ENCODE measurements at regions not wholly inside any gene's neighbourhood (a gene's known extent, or its start where the extent isn't known, plus 50 kb on each side); places are given as distances from the start of the nearest gene placed in this dataset.

DNA sequence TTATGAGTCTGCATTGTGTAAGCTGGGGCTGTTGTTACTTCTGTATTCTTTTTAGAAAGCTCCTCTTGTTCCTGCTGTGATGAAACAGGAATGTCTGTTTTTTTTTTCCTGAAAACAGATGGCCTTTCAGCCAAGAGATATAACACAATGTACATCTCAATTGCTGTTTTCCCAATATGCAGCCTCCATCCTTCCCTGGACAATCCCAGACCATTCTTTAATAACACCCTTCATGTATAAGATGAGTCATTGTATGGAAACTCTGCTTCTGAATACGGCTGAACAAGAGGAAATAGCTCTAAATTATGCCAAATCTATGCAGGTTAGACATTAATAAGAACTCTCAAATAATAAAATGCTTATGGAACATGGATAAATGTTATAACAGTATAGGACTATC is 60.2 kb upstream of the LRRC4C start:
- Histone ChIP-seq H3K27me3 (ENCODE audit: low read depth) (no peaks in the 10 kb centered on the region), H3K27ac (replicated peaks) (no peak overlapping the region), H3K9me3 (replicated peaks) (no peaks in the 10 kb centered on the region), H3K4me1 (no peaks in the 10 kb centered on the region), H3K36me3 (no peaks in the 10 kb centered on the region), H3K4me3 (no peak overlapping the region)
- intact Hi-C loops (cut with micrococcal nuclease), result no loop called here
- DNase-seq, result no peak
- TF ChIP-seq CTCF (IDR thresholded peaks at IDR 0.05; ENCODE audit: borderline replicate concordance), result no peak

DNA sequence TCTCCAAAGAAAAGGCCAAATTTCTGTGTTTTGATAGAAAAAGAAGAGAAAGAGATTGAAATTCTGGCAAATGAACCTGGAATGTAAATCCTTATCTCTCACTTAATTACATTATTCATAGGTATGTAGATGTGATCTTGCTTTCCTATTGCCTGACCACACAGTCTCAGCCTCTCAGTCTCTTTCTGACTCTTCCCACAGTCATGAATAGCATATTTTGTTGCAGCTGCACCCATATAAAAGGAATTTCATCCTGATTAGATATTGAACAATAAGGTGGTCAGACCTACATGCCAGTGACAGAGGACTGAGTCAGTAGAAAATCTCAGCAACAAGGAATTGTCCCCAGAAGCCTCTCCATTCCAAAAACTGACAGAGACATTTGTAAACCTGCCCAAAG is 62.9 kb upstream of the LRRC4C start:
- Histone ChIP-seq H3K4me3 (no peak overlapping the region), H3K9me3 (replicated peaks) (no peaks in the 10 kb centered on the region), H3K4me1 (no peaks in the 10 kb centered on the region), H3K36me3 (no peaks in the 10 kb centered on the region), H3K27ac (replicated peaks) (no peak overlapping the region), H3K27me3 (ENCODE audit: low read depth) (no peaks in the 10 kb centered on the region)
- no peak for DNase-seq
- no peak for TF ChIP-seq CTCF (IDR thresholded peaks at IDR 0.05; ENCODE audit: borderline replicate concordance)
- intact Hi-C loops (cut with micrococcal nuclease), result no loop called here

DNA sequence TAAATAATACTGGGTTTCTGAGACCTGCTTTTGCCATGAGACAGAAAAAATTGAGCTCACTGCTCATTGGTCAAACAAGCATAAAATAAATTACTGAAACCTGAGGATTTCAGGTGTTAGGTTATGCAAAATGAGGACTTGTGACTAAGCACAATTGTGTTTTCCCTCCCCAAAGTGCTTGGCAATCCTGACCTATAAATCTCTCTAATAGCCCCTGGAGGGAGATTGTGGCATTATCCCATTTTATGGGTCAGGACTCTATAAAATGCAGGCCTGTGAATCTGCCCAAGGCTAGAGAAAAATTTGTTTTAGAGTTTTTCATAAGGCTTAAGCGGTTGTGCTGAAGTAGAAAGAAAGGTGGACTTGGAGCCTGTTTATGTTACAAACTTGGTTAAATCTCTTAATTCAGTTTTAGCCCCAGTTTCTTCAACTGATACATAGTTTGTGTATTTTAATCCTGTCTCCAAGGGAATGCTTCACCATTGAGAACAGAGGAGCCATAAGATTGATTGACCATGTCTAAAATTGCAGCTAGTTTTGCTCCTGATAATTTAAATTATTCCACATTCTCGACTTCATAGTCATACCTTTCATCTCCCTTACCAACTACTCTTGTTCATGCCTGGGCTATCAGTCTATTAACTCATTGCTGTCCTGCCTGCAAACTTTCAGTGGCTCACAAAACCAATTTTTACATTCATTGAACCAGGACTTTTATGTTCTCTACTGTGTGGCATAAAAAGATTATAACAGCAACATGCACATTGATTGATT is 63.6 kb upstream of the LRRC4C start:
- intact Hi-C loops (cut with micrococcal nuclease), result no loop called here
- Histone ChIP-seq H3K4me3 (no peak overlapping the region), H3K36me3 (no peaks in the 10 kb centered on the region), H3K9me3 (replicated peaks) (no peaks in the 10 kb centered on the region), H3K27ac (replicated peaks) (no peak overlapping the region), H3K27me3 (ENCODE audit: low read depth) (no peaks in the 10 kb centered on the region), H3K4me1 (no peaks in the 10 kb centered on the region)
- TF ChIP-seq CTCF (IDR thresholded peaks at IDR 0.05; ENCODE audit: borderline replicate concordance), result no peak
- DNase-seq, result no peak

GRCh38 chr11:41527530-41527929 is 68.1 kb upstream of the LRRC4C start:
- intact Hi-C loops (cut with micrococcal nuclease), result no loop called here
- Histone ChIP-seq H3K4me3 (no peak overlapping the region), H3K9me3 (replicated peaks) (no peaks in the 10 kb centered on the region), H3K4me1 (no peaks in the 10 kb centered on the region), H3K36me3 (no peaks in the 10 kb centered on the region), H3K27ac (replicated peaks) (no peak overlapping the region), H3K27me3 (ENCODE audit: low read depth) (no peaks in the 10 kb centered on the region)
- DNase-seq, result no peak
- TF ChIP-seq CTCF (IDR thresholded peaks at IDR 0.05; ENCODE audit: borderline replicate concordance), result no peak

DNA sequence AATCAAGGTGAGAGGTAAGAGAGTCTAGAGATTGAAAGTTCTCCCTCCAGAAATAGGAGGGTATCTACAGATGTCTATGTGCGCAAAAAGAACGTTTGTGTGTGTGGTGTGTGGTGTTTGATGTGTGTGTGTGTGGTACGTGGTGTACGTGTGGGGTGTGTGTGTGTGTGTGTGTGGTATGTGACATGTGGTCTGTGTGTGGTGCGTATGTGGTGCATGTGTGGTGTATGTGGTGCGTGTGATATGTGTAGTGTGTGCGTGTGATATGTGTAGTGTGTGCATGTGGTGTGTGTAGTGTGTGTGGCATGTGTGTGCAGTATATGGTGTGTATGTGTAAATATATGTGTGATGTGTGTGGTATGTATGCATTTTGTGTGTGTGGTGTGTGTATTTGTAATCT is 73.0 kb upstream of the LRRC4C start:
- intact Hi-C loops (cut with micrococcal nuclease), result no loop called here
- no peak for TF ChIP-seq CTCF (IDR thresholded peaks at IDR 0.05; ENCODE audit: borderline replicate concordance)
- Histone ChIP-seq H3K4me1 (no peaks in the 10 kb centered on the region), H3K27ac (replicated peaks) (no peak overlapping the region), H3K9me3 (replicated peaks) (no peaks in the 10 kb centered on the region), H3K36me3 (no peaks in the 10 kb centered on the region), H3K27me3 (ENCODE audit: low read depth) (no peaks in the 10 kb centered on the region), H3K4me3 (no peak overlapping the region)
- DNase-seq, result no peak
